ENCODE measurements at regions not wholly inside any gene's neighbourhood (a gene's known extent, or its start where the extent isn't known, plus 50 kb on each side); places are given as distances from the start of the nearest gene placed in this dataset.

GRCh38 chr1:98330224-98330623 is 331.3 kb upstream of the SNX7 start:
- no peak for DNase-seq (ENCODE audit: low read depth)

DNA sequence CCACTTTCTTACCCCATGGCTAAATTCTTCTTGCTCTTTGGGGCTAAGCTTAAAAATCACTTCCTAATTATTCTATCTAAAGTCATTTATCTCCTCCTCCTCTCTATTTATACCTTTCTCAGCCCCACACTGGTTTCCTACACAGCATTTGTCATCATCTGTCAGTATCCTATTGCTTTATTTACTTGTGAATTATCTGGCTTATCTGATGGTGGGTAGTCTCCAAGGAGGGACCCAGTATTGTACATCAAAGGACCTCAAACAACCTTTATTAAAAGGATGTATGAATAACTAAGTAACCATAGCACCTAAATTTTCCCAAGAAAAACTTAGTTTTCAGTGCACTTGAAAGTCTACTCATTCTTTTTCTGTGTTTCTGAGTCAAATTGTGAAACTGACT is 332.7 kb upstream of the SNX7 start:
- DNase-seq (ENCODE audit: low read depth) = no peak

DNA sequence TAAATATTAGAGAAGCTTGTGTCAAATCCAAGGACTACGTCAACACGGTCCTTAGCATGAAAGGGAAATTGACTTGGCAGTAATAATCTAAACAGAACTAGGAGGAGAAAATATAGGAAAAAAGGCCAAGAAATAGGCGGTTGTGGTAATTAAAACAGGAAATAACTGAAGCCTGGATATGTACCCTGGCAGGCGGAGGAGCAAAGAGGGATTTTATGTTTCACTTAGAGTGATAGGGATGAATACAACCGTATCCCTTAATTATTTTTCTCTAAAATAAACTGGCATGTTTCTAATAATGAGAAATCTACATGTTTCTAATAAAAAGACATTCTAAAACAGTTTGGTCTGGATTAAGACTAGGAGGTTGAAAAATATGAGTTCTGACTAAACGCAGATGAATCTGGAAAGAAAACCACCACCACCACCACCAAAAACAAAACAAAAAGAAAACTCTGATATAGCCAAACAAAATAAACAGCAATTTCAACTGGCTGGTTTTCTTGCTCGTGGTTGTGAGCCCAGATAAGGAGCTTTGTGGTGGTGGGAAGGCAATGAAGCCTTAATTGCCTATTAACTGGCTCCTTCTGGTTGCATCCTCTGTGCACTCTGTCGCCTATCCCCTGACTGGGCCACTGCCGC is 334.2 kb upstream of the SNX7 start:
- peak; percentile 84 for DNase-seq (ENCODE audit: low read depth)

- DNase-seq (ENCODE audit: low read depth) = peak; percentile 93
These were observed 335.7 kb upstream of the SNX7 start for GRCh38 chr1:98325646-98326440.

DNA sequence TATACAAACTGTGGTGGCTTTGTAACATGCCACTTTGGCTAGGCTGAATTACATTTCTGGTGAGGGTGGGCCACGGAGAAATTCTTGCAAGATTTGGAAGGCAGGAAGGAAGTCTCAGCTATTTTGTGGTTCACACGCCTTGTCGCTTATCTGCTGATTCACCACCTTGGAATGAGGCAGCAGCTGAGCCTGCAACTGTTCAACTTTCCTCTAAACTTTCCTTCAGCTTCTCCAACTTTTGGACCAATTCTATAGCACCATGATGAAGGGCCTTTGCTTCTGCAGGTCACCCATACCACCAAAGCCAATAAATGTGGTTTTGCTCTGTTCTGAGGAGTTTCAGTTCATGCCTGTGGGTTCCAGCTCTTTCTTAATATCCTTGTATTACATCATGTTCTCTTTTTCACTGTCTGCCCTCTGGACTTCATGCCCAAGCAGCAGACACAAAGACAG is 337.6 kb upstream of the SNX7 start:
- DNase-seq (ENCODE audit: low read depth) = peak; percentile 97

DNA sequence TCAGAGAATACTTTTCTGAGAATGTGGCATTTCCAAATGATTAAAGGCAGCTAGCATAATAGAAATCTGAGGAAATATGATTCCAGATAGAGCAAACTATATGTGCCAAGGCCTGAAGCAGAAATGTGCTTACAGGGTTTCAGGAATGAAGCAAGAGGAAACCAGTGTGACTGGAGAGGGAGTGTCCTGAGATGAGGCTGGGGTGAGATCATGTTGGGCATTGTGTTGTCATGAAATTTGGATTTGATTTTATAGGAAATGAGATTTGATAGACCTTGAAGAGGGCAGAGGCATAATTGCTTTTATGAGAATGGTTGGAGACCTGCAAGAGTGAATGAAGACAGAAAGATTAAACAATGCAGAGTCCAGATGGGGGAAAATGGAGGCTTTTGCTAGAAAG is 338.1 kb upstream of the SNX7 start:
- peak; percentile 95 for DNase-seq (ENCODE audit: low read depth)

DNA sequence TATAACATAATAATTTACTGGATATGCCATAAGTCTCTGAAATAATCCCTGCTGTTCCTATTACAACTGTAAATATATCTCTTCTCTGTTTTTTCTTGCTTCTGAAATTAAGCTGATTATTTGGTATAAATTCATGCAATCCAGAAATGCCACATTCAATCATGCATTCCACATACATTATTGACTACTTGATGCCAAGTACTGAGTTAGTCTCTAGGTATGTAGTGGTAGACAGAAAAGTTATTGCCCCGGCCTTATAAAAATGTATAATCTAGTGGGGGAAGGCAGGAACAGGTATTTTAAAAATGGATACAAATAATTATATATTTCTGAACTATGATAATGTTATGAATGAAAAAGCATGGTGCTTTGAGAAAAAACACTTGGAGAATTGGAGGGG is 338.6 kb upstream of the SNX7 start:
- no peak for DNase-seq (ENCODE audit: low read depth)

- peak; percentile 40 for DNase-seq (ENCODE audit: low read depth)
These were observed 339.4 kb upstream of the SNX7 start for GRCh38 chr1:98322086-98322485.

DNA sequence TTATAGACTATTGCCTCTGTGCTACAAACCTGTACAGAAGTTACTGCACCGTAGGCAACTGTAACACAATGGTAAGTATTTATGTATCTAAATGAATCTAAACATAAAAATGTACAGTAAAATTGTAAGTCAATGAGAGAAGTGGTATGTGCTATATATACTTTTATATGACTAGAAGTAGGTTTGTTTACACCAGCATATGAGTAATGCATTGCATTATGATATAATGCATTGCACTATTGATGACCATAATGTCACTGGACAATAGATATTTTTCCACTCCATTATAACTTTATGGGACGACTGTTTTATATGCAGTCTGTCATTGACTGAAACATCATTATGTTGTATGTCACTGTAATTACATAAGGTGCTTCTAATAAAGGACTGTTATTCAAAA is 340.3 kb upstream of the SNX7 start:
- no peak for DNase-seq (ENCODE audit: low read depth)

DNA sequence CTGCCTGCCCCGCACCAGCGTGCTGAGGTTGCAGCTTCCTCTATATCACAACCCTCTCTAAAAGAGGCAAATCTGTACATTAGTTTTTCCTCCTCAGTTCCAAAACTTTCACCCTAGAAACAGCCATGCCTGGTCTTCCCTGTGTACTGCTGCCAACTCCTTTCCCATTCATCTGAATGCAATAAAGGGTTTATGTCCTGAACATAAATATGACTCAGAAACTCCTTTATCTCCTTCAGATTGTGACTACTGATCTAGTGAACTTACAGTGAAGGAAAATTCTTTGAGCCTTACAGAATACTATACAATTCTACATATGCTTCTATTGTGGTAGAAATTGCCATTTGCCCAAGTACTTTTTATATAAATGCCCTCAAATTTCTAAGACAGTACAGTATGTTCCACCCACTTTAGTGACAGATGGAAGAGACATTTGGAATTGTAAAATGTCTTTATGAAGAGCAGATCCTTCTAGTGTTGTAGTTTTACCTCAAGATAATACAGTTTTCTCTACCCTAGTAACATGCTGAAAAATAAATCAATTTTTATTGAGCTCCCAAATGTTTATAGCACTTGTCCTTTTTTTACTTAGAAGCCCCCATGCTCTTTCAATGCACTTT is 345.1 kb upstream of the SNX7 start:
- peak; percentile 68 for DNase-seq (ENCODE audit: low read depth)

DNA sequence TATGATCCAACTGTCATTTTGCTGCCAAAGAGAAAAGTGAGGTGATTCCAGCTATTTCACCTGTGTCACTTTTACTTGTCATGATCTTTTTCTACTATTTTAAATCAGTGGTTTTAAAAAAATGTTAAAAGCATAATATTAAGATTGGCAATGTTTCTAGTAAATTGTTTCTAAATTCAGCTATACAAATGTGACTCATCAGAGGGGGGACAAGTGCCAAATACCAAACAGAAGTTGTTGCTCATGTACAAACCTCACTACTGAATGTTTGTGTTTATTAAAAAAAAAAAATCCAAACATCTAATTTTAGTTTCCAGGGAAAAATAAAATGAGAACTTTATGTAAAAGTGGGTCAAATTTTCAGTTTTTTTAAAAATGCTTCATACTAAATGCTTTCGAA is 346.2 kb upstream of the SNX7 start:
- peak; percentile 84 for DNase-seq (ENCODE audit: low read depth)

DNA sequence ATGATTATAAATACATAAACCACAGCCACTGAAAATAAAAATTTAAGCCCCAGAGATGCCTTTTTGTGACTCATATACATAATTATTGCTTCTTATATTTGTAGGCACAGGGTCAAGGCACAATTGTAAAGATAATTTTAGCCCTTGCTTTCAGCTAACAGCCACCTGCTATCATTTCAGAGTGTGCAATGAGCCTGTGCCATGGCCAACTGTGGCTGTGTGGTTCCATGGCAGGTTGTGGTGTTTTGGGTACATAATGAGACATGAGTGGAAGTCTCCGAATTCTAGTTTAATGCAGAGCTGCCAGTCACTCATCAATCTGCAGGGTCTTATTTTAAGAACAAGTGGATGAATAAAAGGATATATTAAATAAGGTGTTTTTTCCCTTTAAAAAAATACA is 346.9 kb upstream of the SNX7 start:
- no peak for DNase-seq (ENCODE audit: low read depth)

DNA sequence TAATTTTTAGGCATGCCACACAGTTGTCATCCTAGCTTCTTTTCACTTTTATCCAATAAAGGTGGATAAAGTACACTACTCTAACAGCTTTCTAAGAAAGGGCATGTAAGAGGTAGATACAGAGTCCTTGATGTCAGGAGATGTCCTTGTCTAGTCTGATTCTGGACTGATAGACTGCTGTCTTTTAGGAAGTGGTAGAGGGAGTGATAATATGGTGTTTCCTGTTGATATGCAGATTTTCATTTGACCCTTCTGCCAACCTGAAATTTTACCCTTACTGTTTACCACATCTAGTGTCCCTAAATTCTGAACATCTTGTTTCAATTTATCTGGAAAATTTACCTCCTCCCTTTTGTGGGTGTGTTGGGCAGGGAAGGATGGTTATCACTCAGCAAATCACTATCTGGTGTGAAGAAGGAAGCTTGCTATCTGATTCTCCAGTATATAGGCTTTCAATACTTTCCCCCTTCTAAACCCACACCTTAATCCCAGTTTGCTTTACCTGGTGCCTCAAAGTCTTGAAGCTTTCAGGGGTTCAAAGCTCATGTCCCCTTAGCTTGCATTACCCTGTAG is 354.9 kb upstream of the SNX7 start:
- no peak for DNase-seq (ENCODE audit: low read depth)

GRCh38 chr1:98305362-98305761 is 356.2 kb upstream of the SNX7 start:
- DNase-seq (ENCODE audit: low read depth) = no peak

DNA sequence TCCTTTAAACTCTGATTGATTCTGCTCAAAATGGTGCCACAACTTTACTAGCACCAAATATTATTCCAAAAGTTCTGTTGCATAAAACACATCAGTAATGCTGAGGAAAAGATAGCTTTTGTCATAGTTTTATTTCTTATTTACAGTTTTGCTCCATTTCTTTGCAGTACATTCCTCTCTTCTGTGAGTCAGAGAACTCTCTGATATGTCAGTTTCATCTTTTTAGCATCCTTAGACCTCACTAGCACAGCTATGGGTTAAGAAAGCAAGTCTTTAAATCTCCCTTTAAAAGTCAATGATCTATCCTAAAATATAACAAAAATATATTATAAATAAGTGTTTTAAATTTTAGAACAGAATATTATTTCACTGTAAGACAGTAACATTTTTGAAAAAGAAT is 356.6 kb upstream of the SNX7 start:
- peak; percentile 52 for DNase-seq (ENCODE audit: low read depth)

DNA sequence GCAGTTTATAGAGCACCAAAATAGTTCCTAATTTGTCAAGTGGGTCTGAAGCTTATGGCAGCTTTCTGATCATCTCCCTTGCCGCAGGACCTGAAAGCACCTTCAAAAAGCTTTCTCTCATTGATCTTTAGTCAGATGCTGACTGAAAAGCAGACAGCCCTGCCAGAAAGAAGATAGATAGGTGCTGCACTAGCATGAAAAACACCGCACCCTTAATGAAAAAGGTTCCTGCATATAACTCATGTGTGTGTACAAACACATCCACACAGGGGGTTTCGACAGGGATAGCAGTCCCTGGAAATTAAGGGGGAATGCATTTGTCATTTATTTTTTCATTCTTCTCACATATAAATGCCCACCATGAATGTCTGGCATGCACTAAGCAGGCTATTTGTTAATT is 361.7 kb upstream of the SNX7 start:
- no peak for DNase-seq (ENCODE audit: low read depth)

DNA sequence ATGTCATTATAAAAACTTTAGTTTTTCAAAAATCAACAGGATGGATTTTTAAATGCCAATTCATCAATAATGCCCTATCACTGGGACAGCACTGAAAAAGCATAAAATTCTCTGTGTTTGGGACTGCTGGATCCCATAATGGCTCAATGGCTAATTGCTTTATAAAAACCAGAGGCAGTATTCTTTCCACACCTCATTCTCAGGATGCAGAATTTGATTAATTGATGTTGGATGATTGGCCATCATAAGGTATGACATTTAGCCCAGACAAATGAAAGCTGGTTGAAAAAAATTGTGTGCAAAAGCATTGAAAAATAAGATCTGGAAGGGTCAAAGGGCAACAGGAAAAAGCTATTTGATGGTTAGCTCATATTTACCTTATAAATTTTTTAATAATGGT is 362.2 kb upstream of the SNX7 start:
- no peak for DNase-seq (ENCODE audit: low read depth)

DNA sequence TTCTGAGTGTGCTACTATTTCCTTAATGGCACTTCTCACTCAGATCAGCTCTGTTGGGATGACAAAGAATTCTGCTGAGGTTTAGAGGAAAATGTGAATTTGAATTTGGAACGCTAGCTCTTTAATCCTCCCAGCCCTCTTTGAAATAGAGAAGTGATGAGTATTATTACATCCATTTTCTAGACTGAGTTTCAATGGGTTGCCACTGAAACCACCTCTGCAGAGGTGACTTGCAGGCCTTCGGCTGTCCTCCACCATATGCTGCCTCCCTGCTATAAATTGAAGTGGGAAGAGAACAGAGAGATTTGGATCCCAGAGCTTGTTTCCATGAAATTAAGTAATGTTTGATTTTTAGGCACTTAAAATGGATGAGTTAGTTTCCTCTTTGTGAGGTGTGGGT is 363.2 kb upstream of the SNX7 start:
- DNase-seq (ENCODE audit: low read depth) = no peak

DNA sequence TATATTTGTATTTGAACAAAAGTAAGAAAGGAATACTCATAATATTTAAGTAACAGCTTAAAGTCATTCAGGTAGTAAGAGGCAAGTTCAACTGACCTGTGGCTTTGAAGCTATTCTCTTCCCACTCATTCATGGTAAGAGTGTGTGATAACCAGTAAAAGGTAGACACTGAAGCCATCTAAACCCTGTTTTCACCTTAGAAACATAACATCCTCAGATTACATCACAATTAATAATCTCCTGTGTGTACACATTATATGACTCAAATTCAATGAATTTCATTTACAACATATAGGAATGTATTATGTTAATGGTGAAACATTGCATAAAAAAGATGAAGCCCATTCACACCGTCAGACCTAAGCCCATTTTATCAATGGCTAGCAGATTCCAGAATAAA is 364.8 kb upstream of the SNX7 start:
- no peak for DNase-seq (ENCODE audit: low read depth)

- no peak for DNase-seq (ENCODE audit: low read depth)
These were observed 367.4 kb upstream of the SNX7 start for GRCh38 chr1:98294127-98294526.

GRCh38 chr1:98292994-98293393 is 368.5 kb upstream of the SNX7 start:
- DNase-seq (ENCODE audit: low read depth) = no peak

GRCh38 chr1:98289311-98289710 is 368.5 kb upstream of the DPYD start:
- DNase-seq (ENCODE audit: low read depth) = no peak

- no peak for DNase-seq (ENCODE audit: low read depth)
These were observed 367.7 kb upstream of the DPYD start for GRCh38 chr1:98288494-98288893.
